Thyroid gland (tissue), 4 donors: ENCODE measurements at regions not wholly inside any gene's neighbourhood (a gene's known extent, or its start where the extent isn't known, plus 50 kb on each side); places are given as distances from the start of the nearest gene placed in this dataset.
"Not testable (repeated sequence)": the region's sequence is repeated elsewhere in the genome, so short reads cannot be mapped to it uniquely, and the experiment has no call there.

ENCODE experiments used
- DNase-seq, 2 donors: peaks; one replicate each; pipeline ENCODE4 v3.0.0-alpha.2; 2019
- H3K27ac ChIP-seq, 3 donors: fragments of 200-600 bp; sonication (generic); 1 replicate in 2 of 3; 2 replicates in 1 of 3; pipeline ENCODE4 v1.5.1; 2016 to 2019; ENCODE audit warnings: mild to moderate bottlenecking in 1 of 3, moderate library complexity in 1 of 3
- H3K27me3 ChIP-seq: fragments of 200-600 bp; sonication (generic); one replicate; pipeline ENCODE4 v1.5.1; 2019
- H3K36me3 ChIP-seq, 2 donors: fragments of 200-600 bp; sonication (generic); one replicate each; pipeline ENCODE4 v1.5.1; 2016 to 2019
- H3K4me1 ChIP-seq, 2 donors: fragments of 200-600 bp; sonication (generic); one replicate each; pipeline ENCODE4 v1.5.1; 2017 to 2019
- H3K4me3 ChIP-seq, 3 donors: fragments of 200-600 bp; sonication (generic); replicated peaks in 1 of 3; 1 replicate in 2 of 3; 2 replicates in 1 of 3; pipeline ENCODE4 v1.5.1; 2016; ENCODE audit warnings: mild to moderate bottlenecking in 1 of 3
- H3K9me3 ChIP-seq: fragments of 200-600 bp; sonication (generic); one replicate; pipeline ENCODE4 v1.5.1; 2017
- POLR2A ChIP-seq, 2 donors: fragments of 450-650 bp; IDR thresholded peaks; one replicate each; pipeline ENCODE4 v1.6.1; 2017; ENCODE audit warnings: antibody characterized with exemption in 2 of 2, mild to moderate bottlenecking in 2 of 2, moderate library complexity in 1 of 2
- WGBS, 2 donors: methylation state at CpG; one replicate each; pipeline ENCODE4 v1.1.5; 2017; 5-methylcytosine and 5-hydroxymethylcytosine counted together
- intact Hi-C: fragments of 100-400 bp; cut with DNase I; formaldehyde crosslinking; loops from one replicate; pipeline ENCODE4 v1.15.1; 2023
- TF ChIP-seq, protein P1 (sequence below), 6 experiments: fragments of 200-600 bp in 3 of 6; fragments of 450-650 bp in 3 of 6; sonication (generic) in 3 of 6; IDR thresholded peaks; one replicate each; pipeline ENCODE4 v1.5.1; 2016 to 2019; ENCODE audit warnings: antibody characterized with exemption in 6 of 6, mild to moderate bottlenecking in 2 of 6, inconsistent platforms in 1 of 6, moderate library complexity in 1 of 6

DNA sequence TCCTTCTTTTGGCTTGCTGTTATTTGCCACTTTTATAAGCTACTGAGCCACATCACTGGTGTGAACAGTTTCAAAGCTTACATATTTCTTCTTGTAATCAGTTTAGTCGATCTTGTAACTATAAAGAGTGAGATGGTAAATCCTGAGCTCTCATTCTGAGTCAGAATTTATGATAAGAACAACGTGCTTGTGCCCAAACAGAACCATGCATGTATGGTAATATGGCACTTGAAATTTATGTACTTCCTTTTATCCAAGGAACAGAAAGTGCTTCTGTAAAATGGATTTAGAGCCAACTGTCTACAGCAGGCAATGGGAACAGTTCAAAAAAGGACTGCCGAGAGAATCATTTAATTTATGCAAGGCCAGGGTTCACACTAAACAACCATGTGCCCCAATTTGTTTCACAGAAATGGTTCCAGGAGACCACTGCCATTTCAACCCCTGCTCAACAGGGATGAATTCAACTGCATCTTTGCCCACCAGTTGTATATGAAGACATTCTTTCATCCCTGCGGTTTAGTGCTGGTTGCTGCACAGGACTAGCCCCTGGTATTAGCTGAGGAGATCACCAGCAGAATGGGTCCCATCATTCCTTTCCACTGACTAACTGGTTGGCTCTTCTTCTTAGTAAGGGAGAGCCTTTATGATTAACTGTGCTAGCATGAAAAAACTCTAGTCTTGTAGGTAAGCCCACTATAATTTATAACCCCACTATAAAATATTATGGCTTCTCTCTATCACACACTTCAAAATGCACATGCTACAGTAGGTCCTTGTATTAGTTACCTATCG is 162.9 kb upstream of the PGRMC2 start:
- Histone ChIP-seq H3K27ac (no peak overlapping the region), H3K9me3 (no peaks in the 10 kb centered on the region), H3K27me3 (no peaks in the 10 kb centered on the region), H3K36me3 (no peaks in the 10 kb centered on the region), H3K4me1 (peaks cover 7 to 21% of the 10 kb centered on the region in 2 donors), H3K4me3 (no peak overlapping the region)
- no peak for DNase-seq
- WGBS, 2 donors = 86 to 90% methylated on average over 5 of the region's 5 CpGs
- no peak for TF ChIP-seq POLR2A (IDR thresholded peaks at IDR 0.05)
- TF ChIP-seq, protein P1, sequence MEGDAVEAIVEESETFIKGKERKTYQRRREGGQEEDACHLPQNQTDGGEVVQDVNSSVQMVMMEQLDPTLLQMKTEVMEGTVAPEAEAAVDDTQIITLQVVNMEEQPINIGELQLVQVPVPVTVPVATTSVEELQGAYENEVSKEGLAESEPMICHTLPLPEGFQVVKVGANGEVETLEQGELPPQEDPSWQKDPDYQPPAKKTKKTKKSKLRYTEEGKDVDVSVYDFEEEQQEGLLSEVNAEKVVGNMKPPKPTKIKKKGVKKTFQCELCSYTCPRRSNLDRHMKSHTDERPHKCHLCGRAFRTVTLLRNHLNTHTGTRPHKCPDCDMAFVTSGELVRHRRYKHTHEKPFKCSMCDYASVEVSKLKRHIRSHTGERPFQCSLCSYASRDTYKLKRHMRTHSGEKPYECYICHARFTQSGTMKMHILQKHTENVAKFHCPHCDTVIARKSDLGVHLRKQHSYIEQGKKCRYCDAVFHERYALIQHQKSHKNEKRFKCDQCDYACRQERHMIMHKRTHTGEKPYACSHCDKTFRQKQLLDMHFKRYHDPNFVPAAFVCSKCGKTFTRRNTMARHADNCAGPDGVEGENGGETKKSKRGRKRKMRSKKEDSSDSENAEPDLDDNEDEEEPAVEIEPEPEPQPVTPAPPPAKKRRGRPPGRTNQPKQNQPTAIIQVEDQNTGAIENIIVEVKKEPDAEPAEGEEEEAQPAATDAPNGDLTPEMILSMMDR (IDR thresholded peaks at IDR 0.05) = no peak
- intact Hi-C loops = loop anchor here (10.0 kb wide), 1 partner anchor 414 kb away; no protein-coding TSS in a partner anchor

DNA sequence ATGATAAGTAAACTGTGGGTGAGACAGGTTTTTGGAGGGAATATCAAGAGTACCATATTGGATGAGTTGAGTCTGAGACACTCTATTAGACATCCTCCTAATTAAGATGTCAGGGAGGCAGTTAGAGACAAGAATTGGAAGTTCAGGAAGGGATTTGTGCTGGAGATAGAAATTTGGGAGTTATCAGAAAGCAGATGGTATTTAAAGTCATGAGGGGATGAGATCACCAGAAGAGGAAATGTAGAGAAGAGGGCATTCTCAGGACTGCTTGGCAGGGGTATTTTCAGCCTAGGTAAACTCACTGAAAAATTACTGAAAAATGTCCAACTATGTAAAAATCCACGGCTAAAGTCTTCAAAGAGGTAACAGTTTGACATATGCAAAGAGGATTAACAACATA is 161.6 kb upstream of the PGRMC2 start:
- intact Hi-C loops = no loop called here
- no peak overlapping the region for H3K27ac ChIP-seq
- 82 to 86% methylated on average over 1 of the region's 1 CpG for WGBS, 2 donors
- no peaks in the 10 kb centered on the region for H3K36me3 ChIP-seq
- no peak for DNase-seq
- H3K9me3 ChIP-seq = no peaks in the 10 kb centered on the region
- peaks cover 0 to 10% of the 10 kb centered on the region in 2 donors for H3K4me1 ChIP-seq
- no peaks in the 10 kb centered on the region for H3K27me3 ChIP-seq
- TF ChIP-seq POLR2A (IDR thresholded peaks at IDR 0.05) = no peak
- TF ChIP-seq, protein P1 (IDR thresholded peaks at IDR 0.05) = no peak
- no peak overlapping the region for H3K4me3 ChIP-seq

DNA sequence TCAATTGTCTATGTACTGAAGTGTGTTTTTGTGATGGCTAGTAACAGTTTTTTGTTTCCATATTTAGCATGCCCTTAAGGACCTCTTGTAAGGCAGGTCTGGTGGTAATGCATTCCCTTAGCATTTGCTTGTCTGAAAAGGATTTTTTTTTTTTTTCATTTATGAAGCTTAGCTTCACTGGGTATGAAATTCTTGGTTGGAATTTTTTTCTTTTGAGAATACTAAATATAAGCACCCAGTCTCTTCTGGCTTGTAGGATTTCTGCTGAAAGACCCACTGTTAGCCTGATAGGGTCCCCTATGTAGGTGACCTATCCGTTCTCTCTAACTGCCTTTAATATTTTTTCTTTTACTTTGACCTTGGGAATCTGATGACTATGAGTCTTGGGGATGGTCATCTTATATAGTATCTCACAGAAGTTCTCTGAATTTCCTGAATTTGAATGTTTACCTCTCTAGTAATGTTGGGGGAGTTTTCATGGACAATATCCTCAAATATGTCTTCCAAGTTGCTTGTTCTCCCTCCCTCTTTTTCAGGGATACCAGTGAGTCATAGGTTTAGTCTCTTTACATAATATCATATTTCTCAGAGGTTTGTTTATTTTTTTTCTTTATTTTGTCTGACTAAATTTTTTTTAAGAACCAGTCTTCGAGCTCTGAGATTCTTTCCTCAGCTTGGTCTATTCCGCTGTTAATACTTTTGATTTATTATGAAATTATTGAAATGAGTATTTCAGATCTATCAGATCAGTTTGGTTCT is 157.1 kb upstream of the PGRMC2 start:
- DNase-seq = no peak
- 95 to 96% methylated on average over 3 of the region's 3 CpGs for WGBS, 2 donors
- Histone ChIP-seq H3K36me3 (no peaks in the 10 kb centered on the region), H3K4me1 (no peaks in the 10 kb centered on the region), H3K4me3 (no peak overlapping the region), H3K27ac (no peak overlapping the region), H3K27me3 (no peaks in the 10 kb centered on the region), H3K9me3 (no peaks in the 10 kb centered on the region)
- intact Hi-C loops = no loop called here
- TF ChIP-seq, protein P1 (IDR thresholded peaks at IDR 0.05) = no peak
- no peak for TF ChIP-seq POLR2A (IDR thresholded peaks at IDR 0.05)

DNA sequence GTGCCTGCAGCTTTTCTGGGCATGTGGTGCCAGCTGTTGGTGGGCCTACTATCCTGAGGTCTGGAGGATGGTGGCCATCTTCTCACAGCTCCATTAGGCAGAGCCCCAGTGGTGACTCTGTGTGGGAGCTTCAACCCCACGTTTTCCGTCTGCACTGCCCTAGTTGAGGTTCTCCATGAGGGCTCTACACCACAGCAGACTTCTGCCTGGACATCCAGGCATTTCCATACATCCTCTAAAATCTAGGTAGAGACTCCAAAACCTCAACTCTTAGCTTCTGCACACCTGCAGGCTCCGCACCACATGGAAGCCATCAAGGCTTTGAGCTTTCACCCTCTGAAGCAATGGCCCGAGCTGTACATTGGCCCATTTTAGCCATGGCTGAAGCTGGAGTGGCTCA is 153.3 kb upstream of the PGRMC2 start:
- Histone ChIP-seq H3K4me3 (no peak overlapping the region), H3K9me3 (no peaks in the 10 kb centered on the region), H3K27ac (no peak overlapping the region), H3K36me3 (no peaks in the 10 kb centered on the region), H3K27me3 (no peaks in the 10 kb centered on the region), H3K4me1 (no peaks in the 10 kb centered on the region)
- TF ChIP-seq POLR2A (IDR thresholded peaks at IDR 0.05) = no peak
- TF ChIP-seq, protein P1 (IDR thresholded peaks at IDR 0.05) = no peak
- intact Hi-C loops = no loop called here
- WGBS, 2 donors = 88 to 89% methylated on average over 3 to 4 of the region's 4 CpGs
- DNase-seq = no peak

DNA sequence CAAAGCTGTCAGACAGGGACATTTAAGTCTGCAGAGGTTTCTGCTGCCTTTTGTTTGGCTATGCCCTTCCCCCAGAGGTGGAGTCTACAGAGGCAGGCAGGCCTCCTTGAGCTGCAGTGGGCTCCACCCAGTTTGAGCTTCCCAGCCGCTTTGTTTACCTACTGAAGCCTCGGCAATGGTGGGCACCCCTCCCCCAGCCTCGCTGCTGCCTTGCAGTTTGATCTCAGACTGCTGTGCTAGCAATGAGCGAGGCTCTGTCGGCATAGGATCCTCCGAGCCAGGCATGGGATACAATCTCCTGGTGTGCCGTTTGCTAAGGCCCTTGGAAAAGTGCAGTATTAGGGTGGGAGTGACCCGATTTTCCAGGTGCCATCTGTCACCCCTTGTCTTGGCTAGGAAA is 149.4 kb upstream of the PGRMC2 start:
- 95 to 98% methylated on average over 8 of the region's 8 CpGs for WGBS, 2 donors
- intact Hi-C loops, H3K9me3 ChIP-seq, H3K27me3 ChIP-seq, DNase-seq, H3K4me1 ChIP-seq, H3K27ac ChIP-seq, H3K4me3 ChIP-seq, H3K36me3 ChIP-seq: not testable (repeated sequence)

DNA sequence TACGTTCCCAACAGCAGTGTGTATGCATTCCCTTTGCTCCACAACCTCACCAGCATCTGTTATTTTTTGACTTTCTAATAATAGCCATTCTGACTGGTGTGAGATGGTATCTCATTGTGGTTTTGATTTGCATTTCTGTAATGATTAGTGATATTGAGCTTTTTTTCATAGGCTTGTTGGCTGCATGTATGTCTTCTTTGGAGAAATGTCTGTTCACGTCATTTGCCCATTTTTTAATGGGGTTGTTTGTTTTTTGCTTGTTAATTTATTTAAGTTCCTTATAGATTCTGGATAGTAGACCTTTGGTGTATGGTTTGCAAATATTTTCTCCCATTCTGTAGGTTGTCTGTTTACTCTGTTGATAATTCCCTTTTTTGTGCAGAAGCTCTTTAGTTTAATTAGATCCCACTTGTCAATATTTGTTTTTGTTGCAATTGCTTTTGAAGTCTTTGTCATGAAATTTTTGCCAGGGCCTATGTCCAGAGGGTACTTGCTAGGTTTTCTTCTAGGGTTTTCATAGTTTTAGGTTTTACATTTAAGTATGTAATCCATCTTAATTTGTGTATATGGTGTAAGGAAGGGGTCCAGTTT is 141.5 kb upstream of the PGRMC2 start:
- H3K4me1 ChIP-seq, H3K27me3 ChIP-seq, H3K9me3 ChIP-seq, H3K4me3 ChIP-seq, DNase-seq, intact Hi-C loops, H3K36me3 ChIP-seq, H3K27ac ChIP-seq: not testable (repeated sequence)
- 98 to 99% methylated on average over 2 of the region's 2 CpGs for WGBS, 2 donors
